H9 (cell line): ENCODE measurements at regions not wholly inside any gene's neighbourhood (a gene's known extent, or its start where the extent isn't known, plus 50 kb on each side); places are given as distances from the start of the nearest gene placed in this dataset.

Source experiments
- DNase-seq: peaks from one replicate; pipeline ENCODE4 v3.0.0-alpha.2; 2017
- H2AFZ ChIP-seq: one replicate; pipeline ENCODE4 v1.6.1; 2013; ENCODE audit warnings: mild to moderate bottlenecking, low read length, control low read depth, moderate library complexity
- H2AK5ac ChIP-seq: 2 replicates; pipeline ENCODE4 v1.6.1; 2013; ENCODE audit warnings: low read length, control low read depth, mixed read lengths; ENCODE audit not compliant: insufficient read length
- H2BK120ac ChIP-seq: one replicate; pipeline ENCODE4 v1.6.1; 2013; ENCODE audit warnings: low read depth, mild to moderate bottlenecking, low read length, control low read depth, inconsistent platforms; ENCODE audit not compliant: poor library complexity, severe bottlenecking
- H2BK12ac ChIP-seq: 2 replicates; pipeline ENCODE4 v1.6.1; 2013; ENCODE audit warnings: low read length, control low read depth, mixed read lengths, low read depth; ENCODE audit not compliant: insufficient read length
- H2BK15ac ChIP-seq: 2 replicates; pipeline ENCODE4 v1.6.1; 2013; ENCODE audit warnings: low read depth, low read length, control low read depth
- H2BK20ac ChIP-seq: one replicate; pipeline ENCODE4 v1.6.1; 2013; ENCODE audit warnings: low read depth, mild to moderate bottlenecking, low read length, control low read depth, inconsistent platforms; ENCODE audit not compliant: poor library complexity, severe bottlenecking
- H2BK5ac ChIP-seq: 2 replicates; pipeline ENCODE4 v1.6.1; 2013; ENCODE audit warnings: low read length, control low read depth, mixed read lengths; ENCODE audit not compliant: insufficient read length
- H3K14ac ChIP-seq: 2 replicates; pipeline ENCODE4 v1.6.1; 2013; ENCODE audit warnings: low read length, control low read depth; ENCODE audit not compliant: insufficient read depth
- H3K18ac ChIP-seq: 2 replicates; pipeline ENCODE4 v1.6.1; 2013; ENCODE audit warnings: low read depth, mild to moderate bottlenecking, mixed read lengths, low read length, control low read depth; ENCODE audit not compliant: insufficient read length
- H3K23ac ChIP-seq: 2 replicates; pipeline ENCODE4 v1.6.1; 2013; ENCODE audit warnings: low read length, control low read depth, mixed read lengths, low read depth; ENCODE audit not compliant: insufficient read length
- H3K23me2 ChIP-seq: 2 replicates; pipeline ENCODE4 v1.6.1; 2013; ENCODE audit warnings: low read depth, mild to moderate bottlenecking, mixed read lengths, low read length, control low read depth; ENCODE audit not compliant: insufficient read length, poor library complexity, severe bottlenecking
- H3K27ac ChIP-seq: 2 replicates; pipeline ENCODE4 v1.5.1; 2013; ENCODE audit warnings: low read length, control low read depth, mixed read lengths, low read depth; ENCODE audit not compliant: insufficient read length
- H3K27me3 ChIP-seq: 2 replicates; pipeline ENCODE4 v1.6.1; 2013; ENCODE audit warnings: low read length, control low read depth, inconsistent platforms; ENCODE audit not compliant: insufficient read depth
- H3K4ac ChIP-seq: 2 replicates; pipeline ENCODE4 v1.6.1; 2013; ENCODE audit warnings: low read depth, mild to moderate bottlenecking, control low read depth, inconsistent platforms, low read length, moderate library complexity
- H3K4me1 ChIP-seq: 2 replicates; pipeline ENCODE4 v1.6.1; 2013; ENCODE audit warnings: low read length, control low read depth, inconsistent platforms; ENCODE audit not compliant: insufficient read depth
- H3K4me2 ChIP-seq: 2 replicates; pipeline ENCODE4 v1.6.1; 2013; ENCODE audit warnings: low read length, control low read depth, mixed read lengths; ENCODE audit not compliant: insufficient read length, insufficient read depth
- H3K56ac ChIP-seq: 2 replicates; pipeline ENCODE4 v1.6.1; 2013; ENCODE audit warnings: low read depth, mild to moderate bottlenecking, mixed read lengths, low read length, control low read depth; ENCODE audit not compliant: insufficient read length
- H3K79me1 ChIP-seq: 2 replicates; pipeline ENCODE4 v1.6.1; 2013; ENCODE audit warnings: low read depth, mild to moderate bottlenecking, moderate library complexity, low read length, control low read depth, inconsistent platforms; ENCODE audit not compliant: insufficient read depth, poor library complexity, severe bottlenecking
- H3K79me2 ChIP-seq: 2 replicates; pipeline ENCODE4 v1.6.1; 2013; ENCODE audit warnings: low read length, control low read depth, inconsistent platforms; ENCODE audit not compliant: insufficient read depth
- H3K9ac ChIP-seq: 2 replicates; pipeline ENCODE4 v1.6.1; 2013; ENCODE audit warnings: low read length, control low read depth, mixed read lengths; ENCODE audit not compliant: insufficient read length; ENCODE audit errors: extremely low read depth
- H3K9me3 ChIP-seq: one replicate; pipeline ENCODE4 v1.6.1; 2013; ENCODE audit warnings: low read depth, low read length, inconsistent platforms; ENCODE audit not compliant: control insufficient read depth
- H3T11ph ChIP-seq: one replicate; pipeline ENCODE4 v1.6.1; 2013; ENCODE audit warnings: mild to moderate bottlenecking, low read length, control low read depth, inconsistent platforms
- H4K20me1 ChIP-seq: one replicate; pipeline ENCODE4 v1.6.1; 2013; ENCODE audit not compliant: control insufficient read depth, insufficient read length, insufficient read depth
- H4K5ac ChIP-seq: 2 replicates; pipeline ENCODE4 v1.6.1; 2013; ENCODE audit warnings: low read depth, mild to moderate bottlenecking, mixed read lengths, low read length, control low read depth; ENCODE audit not compliant: insufficient read length
- H4K8ac ChIP-seq: replicated peaks from 2 replicates; pipeline ENCODE4 v1.6.1; 2013; ENCODE audit warnings: low read length, control low read depth, mixed read lengths, low read depth; ENCODE audit not compliant: insufficient read length
- H4K91ac ChIP-seq: 2 replicates; pipeline ENCODE4 v1.6.1; 2013; ENCODE audit warnings: low read depth, mild to moderate bottlenecking, moderate library complexity, mixed read lengths, low read length, control low read depth; ENCODE audit not compliant: insufficient read length
- H3K27ac Mint-ChIP-seq, 3 experiments: 2 replicates in 2 of 3; 3 replicates in 1 of 3; pipeline ENCODE4 v1.8.0; 2020 to 2021; ENCODE audit warnings: mixed read lengths in 3 of 3, mild to moderate bottlenecking in 1 of 3, moderate library complexity in 1 of 3
- H3K27me3 Mint-ChIP-seq: 2 replicates; pipeline ENCODE4 v1.8.0; 2021; ENCODE audit warnings: low read depth, mild to moderate bottlenecking, moderate library complexity, mixed read lengths
- H3K36me3 Mint-ChIP-seq, 3 experiments: 2 replicates in 2 of 3; 3 replicates in 1 of 3; pipeline ENCODE4 v1.8.0; 2020 to 2021; ENCODE audit warnings: low read depth in 3 of 3, mixed read lengths in 3 of 3; ENCODE audit not compliant: insufficient read depth in 1 of 3
- H3K4me1 Mint-ChIP-seq, 2 experiments: 2 replicates each; pipeline ENCODE4 v1.8.0; 2020; ENCODE audit warnings: mixed read lengths in 2 of 2
- H3K4me3 Mint-ChIP-seq, 2 experiments: 2 replicates in 1 of 2; 3 replicates in 1 of 2; pipeline ENCODE4 v1.8.0; 2020 to 2021; ENCODE audit warnings: mild to moderate bottlenecking in 2 of 2, mixed read lengths in 2 of 2, moderate library complexity in 1 of 2
- H3K9me3 Mint-ChIP-seq, 2 experiments: 2 replicates in 1 of 2; 3 replicates in 1 of 2; pipeline ENCODE4 v1.8.0; 2020; ENCODE audit warnings: mild to moderate bottlenecking in 2 of 2, mixed read lengths in 2 of 2, moderate library complexity in 1 of 2
- WGBS: extraction: QIAGEN DNeasy Blood & Tissue Kit; methylation state at CpG from one replicate; pipeline ENCODE4 v1.1.7; 2013; ENCODE audit warnings: missing lambda C conversion rate, low lambda C conversion rate, mixed read lengths; ENCODE audit not compliant: insufficient read length; ENCODE audit errors: extremely low coverage; 5-methylcytosine and 5-hydroxymethylcytosine counted together
- TF ChIP-seq, protein P1 (sequence below): fragments of 200-600 bp; sonication (generic); conservative IDR thresholded peaks from 3 replicates; pipeline ENCODE4 v1.8.0; 2021; ENCODE audit warnings: antibody characterized with exemption, mild to moderate bottlenecking

DNA sequence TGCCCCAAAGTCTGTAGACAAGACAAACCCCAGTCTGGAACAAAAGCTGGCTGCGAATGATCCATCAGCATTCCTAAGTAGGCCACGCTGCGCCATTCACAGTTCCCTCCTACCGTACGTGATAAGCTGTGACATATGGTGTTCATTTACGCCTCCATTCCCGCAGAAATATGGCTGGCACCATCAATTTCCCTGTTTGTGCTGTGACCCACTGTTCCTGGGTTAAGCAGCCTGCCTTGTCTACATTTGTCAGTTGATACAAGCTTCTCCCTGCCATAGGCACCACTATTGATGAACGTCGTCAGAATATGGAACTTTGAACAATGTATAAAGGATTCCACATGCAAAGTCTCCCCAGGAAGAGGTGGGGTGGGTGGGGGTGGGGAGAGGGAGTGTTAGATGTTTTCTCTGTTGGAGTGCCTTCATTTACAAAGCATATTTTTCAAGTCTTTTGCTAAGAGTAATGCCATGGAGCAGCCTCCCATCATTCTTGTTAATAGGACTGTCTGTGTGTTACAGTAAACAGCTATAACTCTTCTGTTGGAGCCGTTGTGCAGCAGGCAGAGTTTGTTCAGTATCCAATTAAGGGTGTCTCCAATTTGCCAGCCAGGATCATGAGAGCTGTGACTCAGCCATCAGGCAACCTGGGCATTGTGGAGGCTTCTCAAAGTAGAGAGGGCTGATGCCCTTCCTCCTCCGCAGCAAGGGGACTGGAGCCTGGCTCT is 294.6 kb downstream of the TMEM114 start:
- no peak overlapping the region for H4K91ac ChIP-seq
- H3K9ac ChIP-seq, result no peak overlapping the region
- H3K4me2 ChIP-seq, result no peak overlapping the region
- Mint-ChIP-seq H3K27ac (peak overlapping the region in 1 of 3 experiments; percentile 34; a peak in 1 of 7 replicates), H3K9me3 (no peaks in the 10 kb centered on the region), H3K36me3 (no peaks in the 10 kb centered on the region; a peak in 1 of 7 replicates), H3K27me3 (no peaks in the 10 kb centered on the region; the same call in 1 of the 2 replicates), H3K4me1 (no peaks in the 10 kb centered on the region), H3K4me3 (no peak overlapping the region)
- no peak for DNase-seq
- no peak overlapping the region for H3T11ph ChIP-seq
- H3K9me3 ChIP-seq, result no peaks in the 10 kb centered on the region
- TF ChIP-seq, protein P1, sequence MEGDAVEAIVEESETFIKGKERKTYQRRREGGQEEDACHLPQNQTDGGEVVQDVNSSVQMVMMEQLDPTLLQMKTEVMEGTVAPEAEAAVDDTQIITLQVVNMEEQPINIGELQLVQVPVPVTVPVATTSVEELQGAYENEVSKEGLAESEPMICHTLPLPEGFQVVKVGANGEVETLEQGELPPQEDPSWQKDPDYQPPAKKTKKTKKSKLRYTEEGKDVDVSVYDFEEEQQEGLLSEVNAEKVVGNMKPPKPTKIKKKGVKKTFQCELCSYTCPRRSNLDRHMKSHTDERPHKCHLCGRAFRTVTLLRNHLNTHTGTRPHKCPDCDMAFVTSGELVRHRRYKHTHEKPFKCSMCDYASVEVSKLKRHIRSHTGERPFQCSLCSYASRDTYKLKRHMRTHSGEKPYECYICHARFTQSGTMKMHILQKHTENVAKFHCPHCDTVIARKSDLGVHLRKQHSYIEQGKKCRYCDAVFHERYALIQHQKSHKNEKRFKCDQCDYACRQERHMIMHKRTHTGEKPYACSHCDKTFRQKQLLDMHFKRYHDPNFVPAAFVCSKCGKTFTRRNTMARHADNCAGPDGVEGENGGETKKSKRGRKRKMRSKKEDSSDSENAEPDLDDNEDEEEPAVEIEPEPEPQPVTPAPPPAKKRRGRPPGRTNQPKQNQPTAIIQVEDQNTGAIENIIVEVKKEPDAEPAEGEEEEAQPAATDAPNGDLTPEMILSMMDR, result no peak
- H2BK20ac ChIP-seq, result no peak overlapping the region
- no peaks in the 10 kb centered on the region for H3K27me3 ChIP-seq
- no peak overlapping the region for H3K18ac ChIP-seq
- H2BK12ac ChIP-seq, result no peak overlapping the region
- no CpG with 5 or more reads among the region's 11 CpGs for WGBS
- H3K4ac ChIP-seq, result no peak overlapping the region
- no peak overlapping the region for H2AFZ ChIP-seq
- no peaks in the 10 kb centered on the region for H3K23me2 ChIP-seq
- H3K79me1 ChIP-seq, result no peaks in the 10 kb centered on the region
- no peak overlapping the region for H3K56ac ChIP-seq
- no peaks in the 10 kb centered on the region for H4K20me1 ChIP-seq
- no peak overlapping the region; the same call in 1 of the 2 replicates for H2BK15ac ChIP-seq
- no peak overlapping the region for H3K27ac ChIP-seq
- no peaks in the 10 kb centered on the region for H3K79me2 ChIP-seq
- H3K14ac ChIP-seq, result no peak overlapping the region
- H4K8ac ChIP-seq, result no peak overlapping the region
- no peak overlapping the region for H2BK120ac ChIP-seq
- H3K4me1 ChIP-seq, result no peaks in the 10 kb centered on the region
- H4K5ac ChIP-seq, result no peak overlapping the region
- H2AK5ac ChIP-seq, result no peak overlapping the region
- H2BK5ac ChIP-seq, result no peak overlapping the region
- no peak overlapping the region for H3K23ac ChIP-seq
